Calu3 (cell line): ENCODE measurements at regions not wholly inside any gene's neighbourhood (a gene's known extent, or its start where the extent isn't known, plus 50 kb on each side); places are given as distances from the start of the nearest gene placed in this dataset.

Experiments used
- BruUV-seq: library from RNA; stranded (reverse); fragments of 400-500 nt; replicated peaks from 2 replicates; lab custom pipeline; 2021; lab: Mats Ljungman, UMichigan
- CTCF ChIA-PET: fragments of 300-600 bp; sonication (Branson Sonifier 250); formaldehyde crosslinking; loops from one replicate; lab custom pipeline; 2022; ENCODE audit warnings: antibody characterized with exemption; lab: Charles Lee
- DNase-seq: peaks from one replicate; pipeline ENCODE4 v3.0.0; 2022
- H3K27ac Mint-ChIP-seq: one replicate; pipeline ENCODE4 v1.8.0; 2022; ENCODE audit warnings: mixed read lengths; ENCODE audit not compliant: unreplicated experiment
- H3K27me3 Mint-ChIP-seq: one replicate; pipeline ENCODE4 v1.8.0; 2022; ENCODE audit warnings: mixed read lengths; ENCODE audit not compliant: unreplicated experiment
- H3K36me3 Mint-ChIP-seq: one replicate; pipeline ENCODE4 v1.8.0; 2022; ENCODE audit warnings: mild to moderate bottlenecking, moderate library complexity, mixed read lengths; ENCODE audit not compliant: insufficient read depth, unreplicated experiment
- H3K4me1 Mint-ChIP-seq: one replicate; pipeline ENCODE4 v1.8.0; 2022; ENCODE audit warnings: mild to moderate bottlenecking, low read depth, mixed read lengths; ENCODE audit not compliant: unreplicated experiment
- H3K4me3 Mint-ChIP-seq: one replicate; pipeline ENCODE4 v1.8.0; 2022; ENCODE audit warnings: mild to moderate bottlenecking, low read depth, moderate library complexity, mixed read lengths; ENCODE audit not compliant: unreplicated experiment
- H3K9me3 Mint-ChIP-seq: one replicate; pipeline ENCODE4 v1.8.0; 2022; ENCODE audit warnings: low read depth, mixed read lengths; ENCODE audit not compliant: unreplicated experiment
- intact Hi-C: fragments of 100-400 bp; cut with micrococcal nuclease; formaldehyde crosslinking; loops from one replicate; pipeline ENCODE4 v1.10.0; 2022; ENCODE audit not compliant: unreplicated experiment
- TF ChIP-seq, protein P1 (sequence below): fragments of 200-600 bp; IDR thresholded peaks from one replicate; pipeline ENCODE4 v1.8.0; 2022; ENCODE audit warnings: antibody characterized with exemption; ENCODE audit not compliant: unreplicated experiment

GRCh38 chr22:47380692-47381091 lies 618.2 kb downstream of the TBC1D22A start:
- TF ChIP-seq, protein P1, sequence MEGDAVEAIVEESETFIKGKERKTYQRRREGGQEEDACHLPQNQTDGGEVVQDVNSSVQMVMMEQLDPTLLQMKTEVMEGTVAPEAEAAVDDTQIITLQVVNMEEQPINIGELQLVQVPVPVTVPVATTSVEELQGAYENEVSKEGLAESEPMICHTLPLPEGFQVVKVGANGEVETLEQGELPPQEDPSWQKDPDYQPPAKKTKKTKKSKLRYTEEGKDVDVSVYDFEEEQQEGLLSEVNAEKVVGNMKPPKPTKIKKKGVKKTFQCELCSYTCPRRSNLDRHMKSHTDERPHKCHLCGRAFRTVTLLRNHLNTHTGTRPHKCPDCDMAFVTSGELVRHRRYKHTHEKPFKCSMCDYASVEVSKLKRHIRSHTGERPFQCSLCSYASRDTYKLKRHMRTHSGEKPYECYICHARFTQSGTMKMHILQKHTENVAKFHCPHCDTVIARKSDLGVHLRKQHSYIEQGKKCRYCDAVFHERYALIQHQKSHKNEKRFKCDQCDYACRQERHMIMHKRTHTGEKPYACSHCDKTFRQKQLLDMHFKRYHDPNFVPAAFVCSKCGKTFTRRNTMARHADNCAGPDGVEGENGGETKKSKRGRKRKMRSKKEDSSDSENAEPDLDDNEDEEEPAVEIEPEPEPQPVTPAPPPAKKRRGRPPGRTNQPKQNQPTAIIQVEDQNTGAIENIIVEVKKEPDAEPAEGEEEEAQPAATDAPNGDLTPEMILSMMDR = no peak
- intact Hi-C loops = no loop called here
- peaks cover 81% of the 10 kb centered on the region for H3K27me3 Mint-ChIP-seq
- no peak for DNase-seq
- peaks cover 4% of the 10 kb centered on the region for H3K9me3 Mint-ChIP-seq
- H3K4me3 Mint-ChIP-seq = no peak overlapping the region
- BruUV-seq = no TSS peak
- H3K4me1 Mint-ChIP-seq = no peaks in the 10 kb centered on the region
- no peak overlapping the region for H3K27ac Mint-ChIP-seq
- H3K36me3 Mint-ChIP-seq = no peaks in the 10 kb centered on the region
- CTCF ChIA-PET = no interaction called here

DNA sequence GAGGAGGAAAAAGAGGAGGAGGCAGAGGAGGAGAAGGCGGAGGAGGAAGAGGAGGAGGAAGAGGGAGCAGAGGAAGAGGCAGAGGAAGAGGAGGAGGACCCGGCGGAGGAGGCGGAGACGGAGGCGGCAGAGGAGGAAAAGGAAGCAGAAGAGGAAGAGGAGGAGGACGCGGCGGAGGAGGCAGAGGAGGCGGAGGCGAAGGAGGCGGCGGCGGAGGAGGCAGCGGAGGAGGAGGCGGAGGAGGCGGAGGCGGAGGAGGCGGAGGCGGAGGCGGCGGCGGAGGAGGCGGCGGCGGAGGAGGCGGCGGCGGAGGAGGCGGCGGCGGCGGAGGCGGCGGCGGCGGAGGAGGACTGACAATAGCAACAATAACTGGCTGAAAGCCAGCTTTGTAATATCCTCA lies 616.6 kb downstream of the TBC1D22A start:
- no TSS peak for BruUV-seq
- DNase-seq = no peak
- CTCF ChIA-PET = no interaction called here
- no peak overlapping the region for H3K27ac Mint-ChIP-seq
- H3K4me1 Mint-ChIP-seq = no peaks in the 10 kb centered on the region
- TF ChIP-seq, protein P1 = no peak
- peaks cover 4% of the 10 kb centered on the region for H3K9me3 Mint-ChIP-seq
- intact Hi-C loops = no loop called here
- no peaks in the 10 kb centered on the region for H3K36me3 Mint-ChIP-seq
- H3K4me3 Mint-ChIP-seq = no peak overlapping the region
- H3K27me3 Mint-ChIP-seq = peaks cover 78% of the 10 kb centered on the region

- peaks cover 78% of the 10 kb centered on the region for H3K27me3 Mint-ChIP-seq
- BruUV-seq = no TSS peak
- H3K27ac Mint-ChIP-seq = no peak overlapping the region
- TF ChIP-seq, protein P1 = no peak
- no peak for DNase-seq
- CTCF ChIA-PET = no interaction called here
- no peaks in the 10 kb centered on the region for H3K36me3 Mint-ChIP-seq
- intact Hi-C loops = no loop called here
- H3K4me1 Mint-ChIP-seq = peaks cover 7% of the 10 kb centered on the region
- no peak overlapping the region for H3K4me3 Mint-ChIP-seq
- H3K9me3 Mint-ChIP-seq = peaks cover 4% of the 10 kb centered on the region
Measured at GRCh38 chr22:47377926-47378560, 615.6 kb downstream of the TBC1D22A start.

DNA sequence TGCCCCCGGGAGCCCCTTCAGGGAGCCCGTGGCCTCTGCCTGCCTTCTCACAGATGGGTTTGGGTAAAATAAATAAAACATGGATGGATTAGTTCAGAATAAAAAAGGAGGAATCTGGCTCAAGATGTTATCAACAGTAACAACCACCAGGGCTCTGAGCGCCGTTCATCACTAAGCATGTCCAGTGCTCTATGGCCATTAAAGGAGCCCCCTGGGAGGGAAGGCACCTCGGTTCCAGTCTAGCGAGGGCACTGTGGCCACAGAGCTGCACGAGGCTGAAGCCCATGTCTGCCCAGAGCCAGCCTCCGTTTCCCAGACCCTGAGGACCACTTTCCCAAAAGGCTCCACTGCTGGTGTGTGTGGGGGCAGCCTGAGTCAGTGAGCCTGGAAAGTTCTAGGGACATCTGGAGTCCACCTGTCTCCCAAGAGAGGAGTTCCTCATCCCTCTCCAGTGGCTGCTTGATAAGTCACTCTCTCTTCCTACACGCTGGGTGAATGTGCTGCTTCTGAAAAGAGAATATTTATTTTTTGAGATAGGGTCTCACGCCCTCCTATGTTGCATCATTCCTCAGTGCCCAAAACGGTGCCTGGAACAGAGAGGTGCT lies 614.6 kb downstream of the TBC1D22A start:
- peaks cover 8% of the 10 kb centered on the region for H3K4me1 Mint-ChIP-seq
- no peak for DNase-seq
- no peak overlapping the region for H3K27ac Mint-ChIP-seq
- H3K9me3 Mint-ChIP-seq = peaks cover 4% of the 10 kb centered on the region
- intact Hi-C loops = no loop called here
- no peaks in the 10 kb centered on the region for H3K36me3 Mint-ChIP-seq
- no peak overlapping the region for H3K4me3 Mint-ChIP-seq
- CTCF ChIA-PET = no interaction called here
- BruUV-seq = no TSS peak
- peaks cover 78% of the 10 kb centered on the region for H3K27me3 Mint-ChIP-seq
- TF ChIP-seq, protein P1 = no peak
